Activated T-helper 1 cell treated with anti-CD3 and anti-CD28 coated beads, Interleukin-12 subunit alpha, Interleukin-12 subunit beta, Interleukin-2, Interleukin-4 antibody, amounts not matched to agents 30 ng/mL and 10 ng/mL and 1 ng/mL, durations not matched to agents 14 hours and 24 hours and 36 hours (primary cell): ENCODE measurements at regions not wholly inside any gene's neighbourhood (a gene's known extent, or its start where the extent isn't known, plus 50 kb on each side); places are given as distances from the start of the nearest gene placed in this dataset.
A peak's percentile ranks its signal among the peaks of the same experiment; 100 is the strongest.
"Not testable (repeated sequence)": the region's sequence is repeated elsewhere in the genome, so short reads cannot be mapped to it uniquely, and the experiment has no call there.

ENCODE experiments used
- DNase-seq: peaks from one replicate; pipeline ENCODE4 v3.0.0; 2021; ENCODE audit warnings: low spot score
- H3K27ac Mint-ChIP-seq: one replicate; pipeline ENCODE4 v1.8.0; 2021; ENCODE audit warnings: mild to moderate bottlenecking, mixed read lengths
- H3K27me3 Mint-ChIP-seq: one replicate; pipeline ENCODE4 v1.8.0; 2022; ENCODE audit warnings: mild to moderate bottlenecking, moderate library complexity, mixed read lengths; ENCODE audit not compliant: insufficient read depth
- H3K36me3 Mint-ChIP-seq: one replicate; pipeline ENCODE4 v1.8.0; 2021; ENCODE audit warnings: low read depth, mixed read lengths
- H3K4me1 Mint-ChIP-seq: one replicate; pipeline ENCODE4 v1.8.0; 2021; ENCODE audit warnings: low read depth, mixed read lengths
- H3K4me3 Mint-ChIP-seq: one replicate; pipeline ENCODE4 v1.8.0; 2021; ENCODE audit warnings: mild to moderate bottlenecking, moderate library complexity, mixed read lengths
- H3K9me3 Mint-ChIP-seq: one replicate; pipeline ENCODE4 v1.8.0; 2021; ENCODE audit warnings: mixed read lengths
- intact Hi-C: fragments of 100-400 bp; cut with micrococcal nuclease; formaldehyde crosslinking; loops from one replicate; pipeline ENCODE4 v1.15.1; 2024

DNA sequence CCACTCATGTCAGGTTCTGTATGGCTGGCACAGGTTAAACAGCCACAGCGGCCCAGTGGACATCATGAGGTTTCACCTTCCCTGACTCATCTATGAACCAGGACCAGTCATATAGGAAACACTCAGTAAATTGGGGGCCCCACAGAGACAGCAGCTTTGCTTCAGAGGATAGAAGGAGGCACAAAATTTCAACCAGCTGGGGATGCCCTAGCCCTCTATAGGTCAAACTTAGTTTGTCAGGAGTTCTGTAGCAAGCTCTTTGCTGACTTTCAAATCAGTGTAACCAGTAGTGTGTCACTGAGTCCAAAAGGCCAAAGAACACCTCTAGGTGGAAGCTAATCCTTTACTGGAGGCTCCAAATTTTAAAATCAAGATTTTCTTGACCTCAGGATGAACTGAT, 4157.8 kb upstream of the TPTE start:
- DNase-seq, intact Hi-C loops, H3K4me1 Mint-ChIP-seq, H3K27me3 Mint-ChIP-seq, H3K4me3 Mint-ChIP-seq, H3K9me3 Mint-ChIP-seq, H3K27ac Mint-ChIP-seq, H3K36me3 Mint-ChIP-seq: not testable (repeated sequence)

DNA sequence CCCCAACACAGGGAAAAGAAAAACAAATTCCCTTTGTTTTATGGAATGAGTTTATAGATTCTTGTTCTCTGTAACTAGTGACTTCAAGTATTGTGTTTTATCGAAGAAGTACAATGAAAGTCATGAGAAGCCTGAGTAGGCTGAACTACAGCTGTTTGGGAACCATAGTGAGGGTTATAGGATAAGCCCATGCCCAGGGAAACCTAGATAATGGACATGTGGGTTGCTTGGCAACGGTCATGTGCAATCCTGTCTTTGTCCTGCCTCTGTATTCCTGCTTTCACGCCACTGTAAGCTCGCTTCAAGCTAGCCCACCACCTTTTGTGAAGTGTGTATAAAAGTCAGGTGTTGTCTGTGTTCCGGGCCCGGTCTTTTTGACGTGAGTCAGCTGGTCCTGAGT, 4152.6 kb upstream of the TPTE start:
- H3K27ac Mint-ChIP-seq, intact Hi-C loops, DNase-seq, H3K27me3 Mint-ChIP-seq, H3K9me3 Mint-ChIP-seq, H3K36me3 Mint-ChIP-seq, H3K4me1 Mint-ChIP-seq, H3K4me3 Mint-ChIP-seq: not testable (repeated sequence)

DNA sequence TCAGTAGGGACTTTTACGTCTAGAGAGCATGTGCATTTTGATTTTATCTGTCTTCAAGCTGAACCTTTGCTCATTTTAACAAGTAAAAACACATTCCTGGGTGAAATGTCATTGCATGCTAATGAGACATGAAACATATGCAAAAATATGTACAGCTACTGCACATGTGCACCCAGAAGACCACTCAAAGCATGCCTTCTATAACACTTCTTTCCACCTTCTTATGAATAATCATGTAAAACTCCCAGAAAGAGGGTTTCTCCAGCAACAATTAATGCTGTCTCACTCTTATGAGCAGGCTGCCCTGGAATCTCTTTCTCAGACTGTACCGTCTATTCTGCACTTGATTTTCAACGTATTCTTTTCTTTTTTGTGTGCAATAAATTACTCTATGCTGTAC, 4148.1 kb upstream of the TPTE start:
- H3K9me3 Mint-ChIP-seq, H3K4me3 Mint-ChIP-seq, intact Hi-C loops, H3K27me3 Mint-ChIP-seq, H3K27ac Mint-ChIP-seq, H3K4me1 Mint-ChIP-seq, H3K36me3 Mint-ChIP-seq, DNase-seq: not testable (repeated sequence)

DNA sequence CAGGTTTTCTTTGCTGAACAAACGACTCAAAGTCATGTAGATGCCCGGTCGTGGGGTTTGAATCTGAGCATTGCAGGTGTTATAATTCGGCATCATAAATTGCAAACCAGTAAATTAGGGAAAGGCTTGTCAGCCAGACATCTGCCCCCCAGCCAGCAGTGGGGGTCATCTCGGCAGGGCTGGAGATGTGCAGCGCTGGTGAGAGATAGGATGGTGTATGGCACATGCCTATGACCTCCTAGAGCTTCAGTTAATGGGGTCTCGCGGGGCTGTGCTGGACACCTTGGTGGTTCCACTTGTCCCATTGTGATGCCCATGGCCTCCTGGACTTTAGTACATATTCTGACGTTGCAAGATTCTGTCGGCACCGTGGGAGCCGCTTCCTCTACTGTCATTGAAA, 4147.2 kb upstream of the TPTE start:
- intact Hi-C loops, H3K27me3 Mint-ChIP-seq, H3K4me1 Mint-ChIP-seq, H3K9me3 Mint-ChIP-seq, H3K36me3 Mint-ChIP-seq, H3K27ac Mint-ChIP-seq, H3K4me3 Mint-ChIP-seq: not testable (repeated sequence)
- peak; percentile 12 for DNase-seq

DNA sequence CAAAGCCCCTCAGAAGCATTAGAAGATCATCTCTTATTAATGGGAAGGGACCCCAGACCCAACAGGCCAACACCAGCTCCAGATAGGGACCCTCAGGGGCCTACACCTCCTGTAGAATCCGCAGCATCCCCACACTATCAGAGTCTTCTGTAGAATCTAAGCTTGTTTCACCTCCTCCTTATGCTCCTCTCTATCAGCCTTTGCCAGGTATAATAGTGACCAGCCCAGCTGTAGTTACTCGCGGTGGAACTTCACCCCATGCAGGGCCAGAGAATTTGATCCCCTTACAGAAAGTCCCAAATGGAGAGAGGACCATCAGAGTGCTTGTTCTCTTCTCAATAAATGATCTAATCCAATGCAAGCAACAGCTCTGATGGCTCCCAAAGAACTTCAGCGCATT, 4146.5 kb upstream of the TPTE start:
- H3K27ac Mint-ChIP-seq, H3K36me3 Mint-ChIP-seq, H3K27me3 Mint-ChIP-seq, DNase-seq, H3K4me1 Mint-ChIP-seq, H3K9me3 Mint-ChIP-seq, H3K4me3 Mint-ChIP-seq, intact Hi-C loops: not testable (repeated sequence)

DNA sequence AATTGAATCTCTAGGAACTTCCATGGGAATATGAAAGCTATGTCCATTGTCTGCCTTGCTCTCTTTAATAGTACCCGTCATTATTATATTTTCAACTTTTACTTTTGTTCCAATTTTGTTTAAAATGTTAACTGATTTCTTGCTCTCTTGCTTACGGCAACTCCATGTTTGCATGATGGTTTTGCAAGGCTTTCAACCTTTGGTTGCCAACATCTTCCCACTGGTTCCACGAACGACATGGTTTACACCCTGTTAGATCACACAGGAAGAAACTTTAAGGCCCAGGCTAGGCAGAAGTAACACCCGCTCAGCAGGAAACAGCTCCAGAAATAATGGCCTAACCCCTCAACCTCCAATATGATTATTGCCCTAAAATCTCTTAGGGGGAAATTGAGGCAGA, 4145.6 kb upstream of the TPTE start:
- H3K27ac Mint-ChIP-seq, H3K4me1 Mint-ChIP-seq, DNase-seq, intact Hi-C loops, H3K4me3 Mint-ChIP-seq, H3K9me3 Mint-ChIP-seq, H3K36me3 Mint-ChIP-seq, H3K27me3 Mint-ChIP-seq: not testable (repeated sequence)

DNA sequence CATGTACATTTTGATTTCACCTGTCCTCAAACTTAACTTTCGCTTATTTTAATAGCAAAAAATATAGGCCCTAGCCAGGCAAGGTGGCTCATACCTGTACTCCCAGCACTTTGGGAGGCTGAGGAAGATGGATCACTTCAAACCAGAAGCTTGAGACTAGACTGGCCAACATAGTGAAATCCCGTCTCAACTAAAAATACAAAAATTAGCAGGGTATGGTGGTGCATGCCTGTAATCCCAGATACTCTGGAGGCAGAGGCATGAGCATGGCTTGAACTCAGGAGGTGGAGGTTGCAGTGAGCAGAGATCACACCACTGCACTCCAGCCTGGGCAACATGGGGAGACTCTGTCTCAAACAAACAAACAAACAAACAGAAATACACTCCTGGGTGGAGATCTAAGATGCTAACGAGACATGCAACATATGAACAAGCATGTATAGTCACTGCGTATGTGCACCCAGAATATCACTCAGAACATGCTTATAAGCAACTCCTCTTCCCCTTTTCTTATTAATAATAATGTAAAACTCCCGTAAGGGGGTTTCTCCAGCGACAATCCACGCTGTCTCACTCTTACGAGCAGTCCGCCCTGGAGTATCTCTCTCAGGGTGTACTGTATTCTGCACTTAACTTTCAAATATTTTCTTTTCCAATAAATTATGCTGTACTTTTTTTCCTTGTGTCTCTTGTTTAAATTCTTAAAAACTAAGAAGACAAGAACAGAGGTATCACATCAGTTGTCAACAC, 4144.9 kb upstream of the TPTE start:
- H3K9me3 Mint-ChIP-seq, H3K27me3 Mint-ChIP-seq, H3K27ac Mint-ChIP-seq, DNase-seq, H3K4me3 Mint-ChIP-seq, H3K36me3 Mint-ChIP-seq, H3K4me1 Mint-ChIP-seq, intact Hi-C loops: not testable (repeated sequence)
